ENCODE measurements at regions not wholly inside any gene's neighbourhood (a gene's known extent, or its start where the extent isn't known, plus 50 kb on each side); places are given as distances from the start of the nearest gene placed in this dataset.

DNA sequence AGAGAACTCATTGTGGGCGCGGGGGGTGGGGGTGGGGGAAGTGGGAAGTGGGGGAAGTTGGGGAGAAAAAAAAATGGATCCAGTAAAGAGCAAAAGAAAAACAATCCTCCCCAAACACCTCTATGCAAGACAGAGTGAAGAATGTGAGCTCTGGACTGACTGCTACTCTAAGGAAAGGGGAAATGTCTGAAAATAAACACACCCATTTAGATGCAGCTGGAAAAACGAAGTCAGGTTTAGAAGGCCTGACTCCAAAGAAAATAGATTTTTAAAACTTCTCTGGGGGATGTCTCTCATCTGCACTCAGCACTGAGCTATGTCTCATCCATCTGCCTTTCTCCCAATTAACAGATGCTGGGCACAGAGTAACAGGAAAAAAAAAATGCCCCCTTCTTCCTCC, 904.4 kb downstream of the GALC start (continued):
- TF ChIP-seq, protein P1, sequence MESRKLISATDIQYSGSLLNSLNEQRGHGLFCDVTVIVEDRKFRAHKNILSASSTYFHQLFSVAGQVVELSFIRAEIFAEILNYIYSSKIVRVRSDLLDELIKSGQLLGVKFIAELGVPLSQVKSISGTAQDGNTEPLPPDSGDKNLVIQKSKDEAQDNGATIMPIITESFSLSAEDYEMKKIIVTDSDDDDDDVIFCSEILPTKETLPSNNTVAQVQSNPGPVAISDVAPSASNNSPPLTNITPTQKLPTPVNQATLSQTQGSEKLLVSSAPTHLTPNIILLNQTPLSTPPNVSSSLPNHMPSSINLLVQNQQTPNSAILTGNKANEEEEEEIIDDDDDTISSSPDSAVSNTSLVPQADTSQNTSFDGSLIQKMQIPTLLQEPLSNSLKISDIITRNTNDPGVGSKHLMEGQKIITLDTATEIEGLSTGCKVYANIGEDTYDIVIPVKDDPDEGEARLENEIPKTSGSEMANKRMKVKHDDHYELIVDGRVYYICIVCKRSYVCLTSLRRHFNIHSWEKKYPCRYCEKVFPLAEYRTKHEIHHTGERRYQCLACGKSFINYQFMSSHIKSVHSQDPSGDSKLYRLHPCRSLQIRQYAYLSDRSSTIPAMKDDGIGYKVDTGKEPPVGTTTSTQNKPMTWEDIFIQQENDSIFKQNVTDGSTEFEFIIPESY (IDR thresholded peaks at IDR 0.05): no peak
- TF ChIP-seq RAD21 (IDR thresholded peaks at IDR 0.05): no peak

DNA sequence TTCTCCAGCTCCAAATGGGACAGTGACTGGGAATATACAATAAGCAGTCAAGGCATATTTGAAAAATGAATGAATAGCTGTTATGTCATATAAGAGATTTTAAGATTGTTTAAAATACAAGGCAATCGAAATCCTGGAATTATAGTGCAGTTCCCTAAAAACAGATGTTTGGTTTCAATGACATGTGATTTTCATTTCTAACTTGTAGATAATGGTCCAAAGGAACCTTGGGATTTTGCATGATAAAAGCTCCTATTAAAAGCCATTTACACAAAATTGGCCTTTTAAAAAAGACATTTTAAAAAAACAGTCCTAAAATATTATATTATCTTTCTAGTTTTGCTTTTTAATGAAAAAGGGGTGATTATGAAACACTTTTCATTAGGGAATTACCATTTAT, 905.1 kb downstream of the GALC start:
- Histone ChIP-seq H3K27me3 (ENCODE audit: control insufficient read depth in 4 of 4, insufficient read depth in 4 of 4, low read length in 3 of 4) (no peaks in the 10 kb centered on the region), H3K4me3 (ENCODE audit: low read depth in 1 of 3, low read length in 3 of 3) (no peak overlapping the region), H3K27ac (ENCODE audit: low read depth in 1 of 2, low read length in 2 of 2) (no peak overlapping the region), H3K36me3 (ENCODE audit: control insufficient read depth in 4 of 4, insufficient read depth in 3 of 4, low read depth in 1 of 4, low read length in 3 of 4) (no peaks in the 10 kb centered on the region), H3K4me1 (ENCODE audit: control insufficient read depth in 4 of 4, insufficient read depth in 4 of 4, low read length in 3 of 4) (no peaks in the 10 kb centered on the region), H3K9me3 (ENCODE audit: control insufficient read depth in 4 of 4, low read length in 3 of 4) (no peaks in the 10 kb centered on the region), H3K9ac (ENCODE audit: low read depth in 1 of 2, low read length in 2 of 2) (no peak overlapping the region)
- no peak for TF ChIP-seq FOXA1 (IDR thresholded peaks at IDR 0.05)
- TF ChIP-seq, protein P1 (IDR thresholded peaks at IDR 0.05): no peak
- TF ChIP-seq HNF4G (IDR thresholded peaks at IDR 0.05): no peak
- TF ChIP-seq RAD21 (IDR thresholded peaks at IDR 0.05): no peak
- TF ChIP-seq, protein P2, sequence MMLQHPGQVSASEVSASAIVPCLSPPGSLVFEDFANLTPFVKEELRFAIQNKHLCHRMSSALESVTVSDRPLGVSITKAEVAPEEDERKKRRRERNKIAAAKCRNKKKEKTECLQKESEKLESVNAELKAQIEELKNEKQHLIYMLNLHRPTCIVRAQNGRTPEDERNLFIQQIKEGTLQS (IDR thresholded peaks at IDR 0.05): no peak
- TF ChIP-seq SP1 (IDR thresholded peaks at IDR 0.05): no peak
- TF ChIP-seq YY1 (IDR thresholded peaks at IDR 0.05): no peak
- TF ChIP-seq EGR1 (IDR thresholded peaks at IDR 0.05; ENCODE audit: low read depth in 2 of 2): no peak
- no peak for TF ChIP-seq GABPA (IDR thresholded peaks at IDR 0.05 in 1 of 2, conservative IDR thresholded peaks at IDR 0.05 in 1 of 2)
- no peak for TF ChIP-seq JUND (IDR thresholded peaks at IDR 0.05)
- TF ChIP-seq RXRA (IDR thresholded peaks at IDR 0.05): no peak
- WGBS: 41% methylated on average over 1 of the region's 1 CpG
- DNase-seq (ENCODE audit: low spot score): no peak

DNA sequence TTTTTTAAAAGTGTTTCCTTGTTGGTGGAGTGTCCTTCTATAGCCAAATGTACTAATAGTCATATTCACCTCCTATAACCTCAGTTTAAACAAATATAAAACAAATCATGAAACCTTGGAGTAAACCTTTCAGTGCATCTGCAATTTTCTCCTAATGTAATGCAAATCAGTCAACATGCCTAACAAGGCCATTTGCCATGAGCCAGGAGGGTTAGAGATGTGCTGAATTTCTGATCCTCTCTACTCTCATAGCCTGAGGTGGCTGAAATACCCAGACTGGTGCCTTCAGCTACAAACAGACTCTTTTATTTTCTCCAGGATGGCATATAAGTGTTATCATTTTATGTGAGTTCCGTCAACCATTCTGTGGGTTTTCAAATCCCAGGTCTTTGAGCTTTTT, 908.1 kb downstream of the GALC start:
- no peak for DNase-seq (ENCODE audit: low spot score)
- H3K27me3 ChIP-seq (ENCODE audit: control insufficient read depth in 4 of 4, insufficient read depth in 4 of 4, low read length in 3 of 4): peaks cover 0 to 4% (median 0%) of the 10 kb centered on the region in 4 donors
- TF ChIP-seq HNF4G (IDR thresholded peaks at IDR 0.05) (no peak), SP1 (IDR thresholded peaks at IDR 0.05) (no peak), RXRA (IDR thresholded peaks at IDR 0.05) (no peak), FOXA1 (IDR thresholded peaks at IDR 0.05) (no peak), EGR1 (IDR thresholded peaks at IDR 0.05; ENCODE audit: low read depth in 2 of 2) (no peak)
- TF ChIP-seq, protein P2 (IDR thresholded peaks at IDR 0.05): no peak
- TF ChIP-seq, protein P3, sequence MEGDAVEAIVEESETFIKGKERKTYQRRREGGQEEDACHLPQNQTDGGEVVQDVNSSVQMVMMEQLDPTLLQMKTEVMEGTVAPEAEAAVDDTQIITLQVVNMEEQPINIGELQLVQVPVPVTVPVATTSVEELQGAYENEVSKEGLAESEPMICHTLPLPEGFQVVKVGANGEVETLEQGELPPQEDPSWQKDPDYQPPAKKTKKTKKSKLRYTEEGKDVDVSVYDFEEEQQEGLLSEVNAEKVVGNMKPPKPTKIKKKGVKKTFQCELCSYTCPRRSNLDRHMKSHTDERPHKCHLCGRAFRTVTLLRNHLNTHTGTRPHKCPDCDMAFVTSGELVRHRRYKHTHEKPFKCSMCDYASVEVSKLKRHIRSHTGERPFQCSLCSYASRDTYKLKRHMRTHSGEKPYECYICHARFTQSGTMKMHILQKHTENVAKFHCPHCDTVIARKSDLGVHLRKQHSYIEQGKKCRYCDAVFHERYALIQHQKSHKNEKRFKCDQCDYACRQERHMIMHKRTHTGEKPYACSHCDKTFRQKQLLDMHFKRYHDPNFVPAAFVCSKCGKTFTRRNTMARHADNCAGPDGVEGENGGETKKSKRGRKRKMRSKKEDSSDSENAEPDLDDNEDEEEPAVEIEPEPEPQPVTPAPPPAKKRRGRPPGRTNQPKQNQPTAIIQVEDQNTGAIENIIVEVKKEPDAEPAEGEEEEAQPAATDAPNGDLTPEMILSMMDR (IDR thresholded peaks at IDR 0.05; ENCODE audit: low read depth, low read length, missing input control): no peak
- H3K36me3 ChIP-seq (ENCODE audit: control insufficient read depth in 4 of 4, insufficient read depth in 3 of 4, low read depth in 1 of 4, low read length in 3 of 4): no peaks in the 10 kb centered on the region
- 87% methylated on average over 1 of the region's 1 CpG for WGBS
- no peak overlapping the region for H3K9ac ChIP-seq (ENCODE audit: low read depth in 1 of 2, low read length in 2 of 2)
- no peaks in the 10 kb centered on the region for H3K4me1 ChIP-seq (ENCODE audit: control insufficient read depth in 4 of 4, insufficient read depth in 4 of 4, low read length in 3 of 4)
- no peaks in the 10 kb centered on the region for H3K9me3 ChIP-seq (ENCODE audit: control insufficient read depth in 4 of 4, low read length in 3 of 4)
- no peak overlapping the region for H3K4me3 ChIP-seq (ENCODE audit: low read depth in 1 of 3, low read length in 3 of 3)
- H3K27ac ChIP-seq (ENCODE audit: low read depth in 1 of 2, low read length in 2 of 2): no peak overlapping the region
